Duodenal mucosa (tissue), 2 donors: ENCODE measurements at regions not wholly inside any gene's neighbourhood (a gene's known extent, or its start where the extent isn't known, plus 50 kb on each side); places are given as distances from the start of the nearest gene placed in this dataset.

ENCODE experiments used
- H3K27ac ChIP-seq: one replicate; pipeline ENCODE4 v1.7.0; 2013; ENCODE audit warnings: low read depth, low read length
- H3K27me3 ChIP-seq, 2 donors: one replicate each; pipeline ENCODE4 v1.7.0; 2013; ENCODE audit warnings: low read length in 2 of 2, control low read depth in 1 of 2; ENCODE audit not compliant: insufficient read depth in 2 of 2, control insufficient read depth in 1 of 2
- H3K36me3 ChIP-seq, 2 donors: one replicate each; pipeline ENCODE4 v1.7.0; 2013; ENCODE audit warnings: low read length in 2 of 2, control low read depth in 1 of 2; ENCODE audit not compliant: insufficient read depth in 2 of 2, control insufficient read depth in 1 of 2
- H3K4me1 ChIP-seq, 2 donors: one replicate each; pipeline ENCODE4 v1.7.0; 2013; ENCODE audit warnings: low read length in 2 of 2, control low read depth in 1 of 2; ENCODE audit not compliant: insufficient read depth in 2 of 2, control insufficient read depth in 1 of 2
- H3K4me3 ChIP-seq, 2 donors: one replicate each; pipeline ENCODE4 v1.7.0; 2013; ENCODE audit warnings: low read length in 2 of 2, low read depth in 1 of 2
- H3K9ac ChIP-seq, 2 donors: one replicate each; pipeline ENCODE4 v1.7.0; 2013; ENCODE audit warnings: low read length in 2 of 2, low read depth in 1 of 2
- H3K9me3 ChIP-seq, 2 donors: one replicate each; pipeline ENCODE4 v1.7.0; 2013; ENCODE audit warnings: low read length in 2 of 2, control low read depth in 1 of 2; ENCODE audit not compliant: control insufficient read depth in 1 of 2

DNA sequence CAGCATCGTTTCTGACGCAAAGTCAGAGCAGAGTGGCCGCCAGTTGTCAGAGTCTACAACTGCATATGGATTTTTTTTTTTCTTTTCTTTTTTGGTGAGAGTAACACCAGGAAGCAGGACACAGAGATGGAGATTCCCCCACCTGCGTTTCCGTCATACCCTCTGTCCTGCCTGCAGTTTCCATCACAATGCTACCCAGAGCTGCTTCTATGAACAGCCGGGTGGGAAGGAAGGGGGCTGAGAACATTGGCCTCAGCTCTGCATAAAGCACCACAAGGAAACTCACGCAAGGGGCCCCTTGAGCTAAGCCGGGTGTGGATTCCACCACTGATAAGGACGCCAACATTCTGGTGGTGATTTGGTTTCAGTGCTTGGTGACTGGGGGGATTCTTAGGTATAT is 183.5 kb upstream of the AFDN start:
- no peak overlapping the region for H3K4me3 ChIP-seq
- H3K27ac ChIP-seq: no peak overlapping the region
- no peaks in the 10 kb centered on the region for H3K36me3 ChIP-seq
- H3K9ac ChIP-seq: no peak overlapping the region
- H3K9me3 ChIP-seq: no peaks in the 10 kb centered on the region
- no peaks in the 10 kb centered on the region for H3K4me1 ChIP-seq
- H3K27me3 ChIP-seq: peaks cover 0 to 2% of the 10 kb centered on the region in 2 donors

DNA sequence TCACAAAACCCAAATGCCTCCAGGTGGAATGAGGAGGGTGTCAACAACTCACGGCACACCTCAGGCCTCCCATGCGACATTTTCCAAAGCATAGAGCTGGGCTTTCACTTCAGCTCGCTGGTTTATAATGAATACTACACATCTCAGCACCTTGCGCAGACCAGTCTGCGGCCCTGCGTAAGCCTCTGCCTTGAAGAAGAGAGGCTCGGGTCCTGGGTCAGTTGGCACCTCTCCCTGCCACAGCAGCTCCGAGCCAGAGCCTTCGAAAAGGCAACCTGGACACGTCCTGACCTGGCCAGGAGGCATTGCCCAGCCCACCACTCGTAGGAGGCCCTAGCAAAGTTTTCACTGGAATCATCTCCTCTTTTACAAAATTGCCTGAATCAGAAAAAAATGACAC is 183.0 kb upstream of the AFDN start:
- no peaks in the 10 kb centered on the region for H3K36me3 ChIP-seq
- H3K27ac ChIP-seq: no peak overlapping the region
- peaks cover 0 to 2% of the 10 kb centered on the region in 2 donors for H3K27me3 ChIP-seq
- H3K4me1 ChIP-seq: peaks cover 0 to 4% of the 10 kb centered on the region in 2 donors
- no peak overlapping the region for H3K4me3 ChIP-seq
- H3K9ac ChIP-seq: no peak overlapping the region
- H3K9me3 ChIP-seq: no peaks in the 10 kb centered on the region

DNA sequence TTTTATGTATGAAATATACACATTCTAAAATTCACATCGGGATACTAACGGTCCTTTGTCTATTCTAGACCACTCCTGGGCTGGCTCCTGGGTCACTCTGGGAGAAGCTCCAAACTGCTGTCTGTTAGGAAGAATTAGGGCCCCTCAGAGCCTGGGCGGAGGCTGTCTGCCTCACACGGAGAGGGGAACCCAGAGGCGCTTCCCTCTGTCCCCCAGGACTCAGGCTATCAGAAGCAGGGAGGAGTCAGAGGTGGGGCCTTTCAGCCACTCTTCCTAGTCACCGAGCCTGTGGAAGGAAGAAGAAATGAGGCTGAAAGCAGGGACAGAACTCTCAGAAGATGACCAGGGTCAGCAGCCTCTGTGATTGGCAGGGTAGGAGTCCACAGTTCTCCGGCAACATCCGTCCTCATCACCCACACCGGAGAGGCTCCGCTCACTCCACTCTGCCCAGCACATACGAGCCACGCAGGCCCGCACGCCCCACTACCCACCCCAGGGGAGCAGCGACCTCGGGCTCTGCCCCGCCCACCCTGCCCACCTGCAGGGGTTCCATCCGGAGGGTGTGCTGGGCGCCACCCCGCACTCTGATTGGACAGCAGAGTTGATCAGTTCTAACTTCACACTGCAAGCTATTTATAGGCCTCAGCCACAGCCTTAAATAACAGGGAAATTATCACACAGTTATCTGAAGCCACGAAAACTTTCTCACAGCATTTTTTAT is 182.1 kb upstream of the AFDN start:
- Histone ChIP-seq H3K4me1 (peaks cover 0 to 6% of the 10 kb centered on the region in 2 donors), H3K27ac (no peak overlapping the region), H3K4me3 (no peak overlapping the region), H3K9ac (no peak overlapping the region), H3K9me3 (no peaks in the 10 kb centered on the region), H3K36me3 (no peaks in the 10 kb centered on the region), H3K27me3 (peaks cover 0 to 2% of the 10 kb centered on the region in 2 donors)

DNA sequence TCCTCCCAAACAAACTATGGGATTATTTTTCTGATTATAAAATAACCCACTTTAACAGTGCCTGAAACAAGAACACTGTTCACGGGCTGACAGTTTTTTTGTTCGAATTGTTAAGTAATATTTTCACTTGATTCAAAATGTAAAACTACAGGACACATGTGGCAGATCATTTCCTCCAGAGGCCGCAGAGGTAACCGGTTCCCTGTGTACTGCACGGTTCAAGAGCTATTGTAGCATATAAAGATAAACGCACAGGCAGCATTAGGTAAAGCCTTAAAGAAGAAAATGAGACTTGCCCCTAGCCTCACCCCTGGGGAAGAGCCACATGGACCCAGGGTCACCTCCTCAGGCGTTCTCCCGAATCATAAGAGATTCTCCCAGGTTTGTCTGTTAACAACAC is 181.3 kb upstream of the AFDN start:
- no peaks in the 10 kb centered on the region for H3K9me3 ChIP-seq

DNA sequence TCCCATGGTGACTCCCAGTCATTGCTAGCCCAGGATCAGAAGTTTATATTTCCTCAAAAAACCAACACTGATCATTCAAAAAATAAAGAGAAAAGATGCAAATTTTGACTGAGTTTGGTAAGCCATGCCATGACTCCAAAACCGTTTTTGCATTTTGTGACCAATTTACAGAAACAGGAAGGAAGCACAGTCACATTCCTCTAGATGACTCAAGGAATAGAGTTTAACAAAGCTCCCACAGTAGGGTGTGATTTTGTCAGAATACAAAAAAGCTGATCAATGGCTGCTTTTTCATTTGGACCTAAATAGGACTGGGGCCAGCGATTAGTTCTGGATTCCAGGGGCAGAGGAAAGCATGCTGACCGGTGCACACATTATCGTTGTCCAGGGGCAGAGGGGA is 179.4 kb upstream of the AFDN start:
- H3K9me3 ChIP-seq: no peaks in the 10 kb centered on the region
- no peaks in the 10 kb centered on the region for H3K36me3 ChIP-seq
- no peak overlapping the region for H3K27ac ChIP-seq
- peaks cover 0 to 6% of the 10 kb centered on the region in 2 donors for H3K4me1 ChIP-seq
- H3K27me3 ChIP-seq: peaks cover 0 to 2% of the 10 kb centered on the region in 2 donors
- no peak overlapping the region for H3K9ac ChIP-seq
- no peak overlapping the region for H3K4me3 ChIP-seq

More for the DNA sequence above, 181.3 kb upstream of the AFDN start:
- no peak overlapping the region for H3K9ac ChIP-seq
- H3K27me3 ChIP-seq: peaks cover 0 to 2% of the 10 kb centered on the region in 2 donors
- H3K36me3 ChIP-seq: no peaks in the 10 kb centered on the region
- H3K4me3 ChIP-seq: no peak overlapping the region
- peaks cover 0 to 6% of the 10 kb centered on the region in 2 donors for H3K4me1 ChIP-seq
- H3K27ac ChIP-seq: no peak overlapping the region

DNA sequence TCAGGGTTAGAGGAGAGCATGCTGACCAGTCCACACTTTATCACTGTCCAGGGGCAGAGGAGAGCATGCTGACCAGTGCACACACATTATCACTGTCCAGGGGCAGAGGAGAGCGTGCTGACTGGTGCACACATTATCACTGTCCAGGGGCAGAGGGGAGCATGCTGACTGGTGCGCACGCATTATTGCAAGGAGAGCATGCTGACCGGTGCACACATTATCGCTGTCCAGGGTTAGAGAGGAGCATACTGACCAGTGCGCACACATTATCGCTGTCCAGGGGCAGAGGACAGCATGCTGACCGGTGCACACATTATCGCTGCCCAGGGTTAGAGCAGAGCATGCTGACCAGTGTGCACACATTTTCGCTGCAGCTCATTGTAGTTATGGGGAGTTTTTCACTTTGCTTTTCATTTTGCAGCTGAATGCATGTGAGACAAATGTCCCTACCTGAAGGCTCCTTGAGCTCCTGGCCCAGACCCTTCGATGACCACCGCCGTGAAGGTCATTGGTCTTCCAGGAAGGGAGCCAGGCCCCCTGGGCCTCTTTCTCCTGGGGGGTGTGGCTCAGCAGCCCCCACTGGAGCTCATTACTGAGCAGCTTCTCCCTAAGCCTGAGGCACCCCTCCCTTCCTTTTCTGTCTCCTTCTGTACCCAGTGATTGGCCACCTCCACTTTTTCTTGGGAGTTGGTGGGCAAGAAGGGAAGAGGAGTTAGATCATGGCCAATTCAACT is 178.8 kb upstream of the AFDN start:
- H3K4me3 ChIP-seq: no peak overlapping the region
- H3K4me1 ChIP-seq: peaks cover 0 to 6% of the 10 kb centered on the region in 2 donors
- H3K9me3 ChIP-seq: no peaks in the 10 kb centered on the region
- H3K9ac ChIP-seq: no peak overlapping the region
- no peaks in the 10 kb centered on the region for H3K36me3 ChIP-seq
- peaks cover 0 to 2% of the 10 kb centered on the region in 2 donors for H3K27me3 ChIP-seq
- H3K27ac ChIP-seq: no peak overlapping the region

DNA sequence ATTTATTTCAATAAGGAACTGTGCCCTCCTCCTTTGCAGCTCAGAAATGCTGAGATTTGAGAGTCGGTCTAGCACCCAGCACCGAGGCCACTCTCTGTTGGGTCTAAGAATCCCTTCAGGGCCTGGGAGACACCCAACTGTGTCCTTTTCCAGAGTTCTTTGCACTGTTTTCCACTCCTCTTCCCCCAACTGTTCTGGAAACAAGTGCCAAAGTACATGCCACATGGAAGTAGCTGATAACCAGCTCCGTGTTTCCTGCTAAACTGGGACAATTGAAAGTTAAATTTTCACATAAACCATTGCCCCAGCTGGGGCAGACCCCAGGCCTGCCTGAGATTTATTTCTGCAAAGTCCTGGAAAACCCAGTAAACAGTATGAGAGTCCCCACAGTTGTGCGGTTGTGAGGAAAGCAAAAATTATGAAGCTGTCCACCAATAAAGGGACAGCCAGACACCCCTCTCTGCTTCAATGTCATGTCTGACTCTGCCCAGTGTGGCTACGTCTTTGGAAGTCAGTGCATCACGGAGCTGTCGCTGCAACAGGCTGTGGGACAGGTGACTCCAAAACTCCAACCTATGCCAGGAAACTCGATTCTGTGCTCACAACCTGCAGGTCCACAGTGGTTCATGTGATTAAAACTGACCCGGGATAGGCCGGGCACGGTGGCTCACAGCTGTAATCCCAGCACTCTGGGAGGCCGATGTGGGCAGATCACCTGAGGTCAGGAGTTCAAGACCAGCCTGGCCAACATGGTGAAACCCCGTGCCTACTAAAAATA is 178.0 kb upstream of the AFDN start:
- Histone ChIP-seq H3K27me3 (peaks cover 0 to 2% of the 10 kb centered on the region in 2 donors), H3K9ac (no peak overlapping the region), H3K27ac (no peak overlapping the region), H3K4me3 (no peak overlapping the region), H3K4me1 (peaks cover 0 to 6% of the 10 kb centered on the region in 2 donors), H3K9me3 (no peaks in the 10 kb centered on the region), H3K36me3 (no peaks in the 10 kb centered on the region)

DNA sequence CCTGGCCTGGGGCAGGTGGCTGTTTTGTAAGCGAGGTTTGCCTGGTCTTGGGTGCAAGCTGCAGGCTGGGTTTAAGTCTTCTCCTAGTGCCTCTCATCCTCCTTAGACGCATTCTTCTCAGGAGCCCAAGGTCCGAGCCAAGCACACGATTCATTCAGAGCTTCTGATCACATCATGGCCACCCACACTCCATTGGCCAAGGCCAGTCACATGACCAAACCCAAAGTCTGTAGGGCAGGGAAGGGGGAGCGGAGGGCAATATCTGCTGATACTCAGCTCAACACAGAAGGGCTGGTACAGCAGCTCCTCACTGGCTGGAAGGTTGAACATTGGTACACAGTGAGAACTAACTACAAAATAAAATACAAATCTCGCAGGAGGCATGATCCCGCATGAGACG is 177.2 kb upstream of the AFDN start:
- Histone ChIP-seq H3K36me3 (no peaks in the 10 kb centered on the region), H3K27me3 (peaks cover 0 to 2% of the 10 kb centered on the region in 2 donors), H3K4me3 (no peak overlapping the region), H3K4me1 (peaks cover 0 to 6% of the 10 kb centered on the region in 2 donors), H3K9me3 (no peaks in the 10 kb centered on the region), H3K27ac (no peak overlapping the region), H3K9ac (no peak overlapping the region)

DNA sequence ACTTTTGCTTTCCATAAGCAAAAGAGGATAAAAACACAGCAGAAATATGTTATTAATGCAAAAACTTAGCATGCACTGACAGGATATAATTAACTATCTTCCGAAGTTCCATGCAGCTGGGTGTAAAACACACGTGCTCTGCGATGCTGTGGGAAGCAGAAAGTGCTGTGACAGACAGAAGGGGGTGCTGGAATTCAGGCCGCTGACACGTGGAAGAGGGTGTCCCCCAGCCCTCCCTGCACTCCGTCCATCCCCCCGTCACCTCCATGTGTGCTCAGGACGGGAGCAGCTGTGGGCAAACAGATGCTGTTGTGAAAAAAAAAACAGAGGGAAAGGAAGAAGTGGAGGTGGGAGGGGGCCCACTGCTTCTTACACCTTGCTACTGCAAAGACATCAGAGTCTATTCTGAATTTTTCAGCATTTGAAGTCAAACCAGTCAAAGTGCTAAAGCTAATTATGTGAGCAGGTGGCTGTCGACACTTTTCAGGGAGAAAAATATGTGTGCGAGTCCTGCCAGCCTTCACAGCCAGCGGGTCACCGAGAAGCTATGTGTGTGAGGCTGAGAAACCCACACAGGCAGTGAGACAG is 175.9 kb upstream of the AFDN start:
- Histone ChIP-seq H3K4me1 (peaks cover 0 to 6% of the 10 kb centered on the region in 2 donors), H3K9me3 (no peaks in the 10 kb centered on the region), H3K27ac (no peak overlapping the region), H3K27me3 (peaks cover 0 to 2% of the 10 kb centered on the region in 2 donors), H3K36me3 (no peaks in the 10 kb centered on the region), H3K4me3 (no peak overlapping the region), H3K9ac (no peak overlapping the region)
